Astrocyte (in vitro differentiated cells and primary cell): ENCODE measurements at regions not wholly inside any gene's neighbourhood (a gene's known extent, or its start where the extent isn't known, plus 50 kb on each side); places are given as distances from the start of the nearest gene placed in this dataset.
A peak's percentile ranks its signal among the peaks of the same experiment; 100 is the strongest.
"Not testable (repeated sequence)": the region's sequence is repeated elsewhere in the genome, so short reads cannot be mapped to it uniquely, and the experiment has no call there.

Experiments
- DNase-seq: peaks from one replicate; pipeline ENCODE4 v3.0.0-alpha.2; 2010; ENCODE audit warnings: low read depth
- FAIRE-seq: peaks from 2 replicates; lab custom pipeline; 2011; peaks lifted over from hg19 to GRCh38; lab: Jason Lieb, UNC
- H2AFZ ChIP-seq: 2 replicates; pipeline ENCODE4 v1.6.0; 2012; ENCODE audit warnings: low read depth, low read length, inconsistent platforms
- H3K27ac ChIP-seq: 2 replicates; pipeline ENCODE4 v1.5.1; 2011; ENCODE audit warnings: low read depth, low read length, inconsistent platforms
- H3K27me3 ChIP-seq: 2 replicates; pipeline ENCODE4 v1.6.0; 2011; ENCODE audit warnings: low read length, inconsistent platforms; ENCODE audit not compliant: insufficient read depth
- H3K36me3 ChIP-seq: 2 replicates; pipeline ENCODE4 v1.5.1; 2011; ENCODE audit warnings: low read length, inconsistent platforms; ENCODE audit not compliant: insufficient read depth
- H3K4me1 ChIP-seq: 2 replicates; pipeline ENCODE4 v1.5.1; 2011; ENCODE audit warnings: low read length, inconsistent platforms; ENCODE audit not compliant: insufficient read depth
- H3K4me2 ChIP-seq: 2 replicates; pipeline ENCODE4 v1.6.0; 2012; ENCODE audit warnings: low read length, inconsistent platforms
- H3K4me3 ChIP-seq: 2 replicates; pipeline ENCODE4 v1.5.1; 2011; ENCODE audit warnings: low read depth, mild to moderate bottlenecking, low read length, inconsistent platforms; ENCODE audit not compliant: insufficient read depth
- H3K79me2 ChIP-seq: 2 replicates; pipeline ENCODE4 v1.6.0; 2012; ENCODE audit warnings: mild to moderate bottlenecking, low read length, inconsistent platforms; ENCODE audit not compliant: insufficient read depth
- H3K9ac ChIP-seq: 2 replicates; pipeline ENCODE4 v1.6.0; 2012; ENCODE audit warnings: mild to moderate bottlenecking, low read length, inconsistent platforms
- H3K9me3 ChIP-seq: 2 replicates; pipeline ENCODE4 v1.5.1; 2012; ENCODE audit warnings: low read depth, mild to moderate bottlenecking, low read length, inconsistent platforms; ENCODE audit not compliant: insufficient read depth
- H4K20me1 ChIP-seq: 2 replicates; pipeline ENCODE4 v1.6.0; 2012; ENCODE audit warnings: low read length, inconsistent platforms; ENCODE audit not compliant: insufficient read depth
- H3K27ac Mint-ChIP-seq: one replicate; pipeline ENCODE4 v1.8.0; 2021; ENCODE audit warnings: mild to moderate bottlenecking, mixed read lengths; ENCODE audit not compliant: unreplicated experiment
- H3K27me3 Mint-ChIP-seq: one replicate; pipeline ENCODE4 v1.8.0; 2021; ENCODE audit warnings: low read depth, mixed read lengths; ENCODE audit not compliant: unreplicated experiment
- H3K36me3 Mint-ChIP-seq: one replicate; pipeline ENCODE4 v1.8.0; 2021; ENCODE audit warnings: low read depth, mixed read lengths; ENCODE audit not compliant: unreplicated experiment
- H3K4me1 Mint-ChIP-seq: one replicate; pipeline ENCODE4 v1.8.0; 2021; ENCODE audit warnings: low read depth, mixed read lengths; ENCODE audit not compliant: unreplicated experiment
- H3K4me3 Mint-ChIP-seq: one replicate; pipeline ENCODE4 v1.8.0; 2021; ENCODE audit warnings: mild to moderate bottlenecking, moderate library complexity, mixed read lengths; ENCODE audit not compliant: unreplicated experiment
- H3K9me3 Mint-ChIP-seq: one replicate; pipeline ENCODE4 v1.8.0; 2021; ENCODE audit warnings: mild to moderate bottlenecking, mixed read lengths; ENCODE audit not compliant: unreplicated experiment
- EZH2 ChIP-seq: IDR thresholded peaks from 2 replicates; pipeline ENCODE4 v1.6.1; 2012; ENCODE audit warnings: mild to moderate bottlenecking, low read length, inconsistent platforms; ENCODE audit not compliant: insufficient read depth
- TF ChIP-seq, protein P1 (sequence below): IDR thresholded peaks from 2 replicates; pipeline ENCODE4 v1.5.1; 2011; ENCODE audit warnings: low read depth, mild to moderate bottlenecking, inconsistent platforms, low read length, moderate library complexity; ENCODE audit not compliant: insufficient read depth

DNA sequence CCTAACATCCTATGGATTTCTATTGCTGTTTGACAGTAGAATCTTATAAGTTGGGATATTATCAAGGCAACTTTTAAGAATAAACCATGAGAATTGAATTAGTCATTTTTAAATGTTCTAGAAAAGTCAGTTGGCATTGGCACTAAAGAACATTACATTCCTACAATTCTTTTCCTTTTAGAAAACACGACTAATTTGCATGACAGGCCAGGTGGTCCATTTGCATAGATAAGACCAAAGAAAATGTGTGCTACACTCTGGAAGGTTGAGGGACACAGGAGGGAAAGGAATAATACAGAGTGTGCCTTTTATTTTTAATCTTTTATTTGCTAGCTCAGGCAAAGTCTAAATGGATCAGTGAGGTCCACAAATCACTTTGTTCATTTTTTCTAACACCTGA is 962.3 kb downstream of the EPHA3 start:
- DNase-seq (peak; percentile 28), FAIRE-seq (no peak)
- Histone ChIP-seq H3K79me2 (no peaks in the 10 kb centered on the region), H2AFZ (no peak overlapping the region), H3K27me3 (no peaks in the 10 kb centered on the region), H3K36me3 (no peaks in the 10 kb centered on the region), H4K20me1 (no peaks in the 10 kb centered on the region), H3K4me3 (no peak overlapping the region), H3K4me1 (no peaks in the 10 kb centered on the region), H3K9ac (no peak overlapping the region), H3K4me2 (no peak overlapping the region), H3K9me3 (no peaks in the 10 kb centered on the region), H3K27ac (no peak overlapping the region)
- no peaks in the 10 kb centered on the region for H3K27me3 Mint-ChIP-seq
- H3K27ac Mint-ChIP-seq = no peak overlapping the region
- no peaks in the 10 kb centered on the region for H3K36me3 Mint-ChIP-seq
- H3K4me1 Mint-ChIP-seq = peaks cover 5% of the 10 kb centered on the region
- TF ChIP-seq, protein P1, sequence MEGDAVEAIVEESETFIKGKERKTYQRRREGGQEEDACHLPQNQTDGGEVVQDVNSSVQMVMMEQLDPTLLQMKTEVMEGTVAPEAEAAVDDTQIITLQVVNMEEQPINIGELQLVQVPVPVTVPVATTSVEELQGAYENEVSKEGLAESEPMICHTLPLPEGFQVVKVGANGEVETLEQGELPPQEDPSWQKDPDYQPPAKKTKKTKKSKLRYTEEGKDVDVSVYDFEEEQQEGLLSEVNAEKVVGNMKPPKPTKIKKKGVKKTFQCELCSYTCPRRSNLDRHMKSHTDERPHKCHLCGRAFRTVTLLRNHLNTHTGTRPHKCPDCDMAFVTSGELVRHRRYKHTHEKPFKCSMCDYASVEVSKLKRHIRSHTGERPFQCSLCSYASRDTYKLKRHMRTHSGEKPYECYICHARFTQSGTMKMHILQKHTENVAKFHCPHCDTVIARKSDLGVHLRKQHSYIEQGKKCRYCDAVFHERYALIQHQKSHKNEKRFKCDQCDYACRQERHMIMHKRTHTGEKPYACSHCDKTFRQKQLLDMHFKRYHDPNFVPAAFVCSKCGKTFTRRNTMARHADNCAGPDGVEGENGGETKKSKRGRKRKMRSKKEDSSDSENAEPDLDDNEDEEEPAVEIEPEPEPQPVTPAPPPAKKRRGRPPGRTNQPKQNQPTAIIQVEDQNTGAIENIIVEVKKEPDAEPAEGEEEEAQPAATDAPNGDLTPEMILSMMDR = no peak
- no peak for TF ChIP-seq EZH2
- no peak overlapping the region for H3K4me3 Mint-ChIP-seq
- no peaks in the 10 kb centered on the region for H3K9me3 Mint-ChIP-seq

DNA sequence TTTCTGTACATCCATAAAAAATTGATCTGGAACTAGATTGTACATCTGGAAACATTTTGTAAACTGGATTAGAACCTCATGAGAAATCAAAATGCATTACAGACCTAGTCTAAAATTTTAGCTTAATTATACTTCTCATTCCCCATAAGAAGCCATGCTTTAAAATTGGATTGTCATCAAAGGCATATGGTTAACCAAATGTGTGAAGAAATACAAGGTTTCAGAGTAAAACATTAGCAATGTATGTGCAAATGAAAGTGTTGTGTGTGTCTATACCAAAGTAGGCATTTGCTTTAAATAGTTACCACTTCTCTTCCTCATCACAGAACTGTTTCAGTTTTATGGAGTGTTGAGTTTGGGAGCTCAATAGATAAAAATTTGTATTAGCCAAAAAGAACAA is 968.7 kb downstream of the EPHA3 start:
- Histone ChIP-seq H3K4me3 (no peak overlapping the region), H3K79me2 (no peaks in the 10 kb centered on the region), H3K27ac (no peak overlapping the region), H4K20me1 (no peaks in the 10 kb centered on the region), H3K9me3 (no peaks in the 10 kb centered on the region), H3K27me3 (no peaks in the 10 kb centered on the region), H3K4me2 (no peak overlapping the region), H3K4me1 (no peaks in the 10 kb centered on the region), H2AFZ (no peak overlapping the region), H3K9ac (no peak overlapping the region), H3K36me3 (no peaks in the 10 kb centered on the region)
- no peaks in the 10 kb centered on the region for H3K27me3 Mint-ChIP-seq
- no peaks in the 10 kb centered on the region for H3K9me3 Mint-ChIP-seq
- no peak overlapping the region for H3K4me3 Mint-ChIP-seq
- FAIRE-seq (no peak), DNase-seq (no peak)
- no peaks in the 10 kb centered on the region for H3K36me3 Mint-ChIP-seq
- H3K27ac Mint-ChIP-seq = no peak overlapping the region
- no peak for TF ChIP-seq EZH2
- TF ChIP-seq, protein P1 = no peak
- peaks cover 4% of the 10 kb centered on the region for H3K4me1 Mint-ChIP-seq

DNA sequence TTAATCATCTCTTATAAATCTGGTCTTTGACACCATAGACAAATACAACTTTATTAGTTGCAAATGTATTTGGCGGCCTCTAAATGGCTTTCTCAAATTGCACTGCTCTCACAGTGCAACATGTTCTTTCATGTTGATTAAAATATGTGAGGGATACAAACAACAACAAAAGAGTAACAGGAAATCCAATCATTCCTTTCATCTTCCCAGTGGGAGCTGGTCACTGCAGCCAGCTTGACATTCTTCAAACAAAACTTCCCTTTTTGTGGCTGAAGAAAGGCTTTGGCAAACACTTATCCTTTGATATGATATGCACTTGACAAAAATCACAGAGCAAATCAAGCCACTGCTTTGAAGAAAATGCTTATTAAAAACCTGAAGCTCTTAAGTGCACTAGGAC is 973.6 kb downstream of the EPHA3 start:
- FAIRE-seq = no peak
- TF ChIP-seq, protein P1 = no peak
- TF ChIP-seq EZH2 = no peak
- Histone ChIP-seq H3K36me3 (no peaks in the 10 kb centered on the region), H4K20me1 (no peaks in the 10 kb centered on the region), H3K4me1 (no peaks in the 10 kb centered on the region), H3K27ac (no peak overlapping the region), H3K9me3 (no peaks in the 10 kb centered on the region), H3K79me2 (no peaks in the 10 kb centered on the region), H3K9ac (no peak overlapping the region), H2AFZ (no peak overlapping the region), H3K27me3 (no peaks in the 10 kb centered on the region), H3K4me2 (no peak overlapping the region), H3K4me3 (no peak overlapping the region)
- no peak overlapping the region for H3K4me3 Mint-ChIP-seq
- H3K9me3 Mint-ChIP-seq = no peaks in the 10 kb centered on the region
- H3K27ac Mint-ChIP-seq = no peak overlapping the region
- no peaks in the 10 kb centered on the region for H3K36me3 Mint-ChIP-seq
- H3K27me3 Mint-ChIP-seq = no peaks in the 10 kb centered on the region
- no peak for DNase-seq
- peaks cover 4% of the 10 kb centered on the region for H3K4me1 Mint-ChIP-seq

DNA sequence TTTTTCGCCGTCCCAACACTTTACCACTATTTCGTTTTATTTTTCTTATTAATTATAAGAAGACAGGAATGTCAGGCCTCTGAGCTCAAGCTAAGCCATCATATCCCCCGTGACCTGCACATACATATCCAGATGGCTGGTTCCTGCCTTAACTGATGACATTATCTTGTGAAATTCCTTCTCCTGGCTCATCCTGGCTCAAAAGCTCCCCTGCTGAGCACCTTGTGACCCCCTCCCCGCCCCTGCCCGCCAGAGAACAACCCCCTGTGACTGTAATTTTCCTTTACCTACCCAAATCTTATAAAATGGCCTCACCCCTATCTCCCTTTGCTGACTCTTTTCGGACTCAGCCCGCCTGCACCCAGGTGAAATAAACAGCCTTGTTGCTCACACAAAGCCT is 978.9 kb downstream of the EPHA3 start:
- H3K27me3 Mint-ChIP-seq, H3K9ac ChIP-seq, DNase-seq, H3K36me3 Mint-ChIP-seq, H3K27me3 ChIP-seq, H3K9me3 Mint-ChIP-seq, FAIRE-seq, H3K27ac Mint-ChIP-seq, H4K20me1 ChIP-seq, H3K9me3 ChIP-seq, H3K27ac ChIP-seq, H3K4me3 ChIP-seq, H2AFZ ChIP-seq, H3K36me3 ChIP-seq, H3K4me2 ChIP-seq, H3K4me1 ChIP-seq, H3K4me3 Mint-ChIP-seq, H3K79me2 ChIP-seq, H3K4me1 Mint-ChIP-seq: not testable (repeated sequence)
